ENCODE measurements at regions not wholly inside any gene's neighbourhood (a gene's known extent, or its start where the extent isn't known, plus 50 kb on each side); places are given as distances from the start of the nearest gene placed in this dataset.
A peak's percentile ranks its signal among the peaks of the same experiment; 100 is the strongest.
"Not testable (repeated sequence)": the region's sequence is repeated elsewhere in the genome, so short reads cannot be mapped to it uniquely, and the experiment has no call there.

- DNase-seq: peak; percentile 53
These were observed 63.0 kb downstream of the CYP4A11 start for GRCh38 chr1:46878173-46878782.

GRCh38 chr1:46876093-46876492 is 65.2 kb downstream of the CYP4A11 start:
- DNase-seq: not testable (repeated sequence)

Data from activated CD4-positive, alpha-beta T cell treated with anti-CD3 and anti-CD28 coated beads, Interleukin-10, Interleukin-2, amounts not matched to agents 100 ng/mL and 50 ng/mL, durations not matched to agents 16 hours and 8 hours (primary cell).